ENCODE measurements at regions not wholly inside any gene's neighbourhood (a gene's known extent, or its start where the extent isn't known, plus 50 kb on each side); places are given as distances from the start of the nearest gene placed in this dataset.

GRCh38 chr7:22586786-22587140 is 86.8 kb upstream of the STEAP1B start:
- peak; percentile 21 to 55 (median 53); a peak in 5 of 6 replicates for TF ChIP-seq CTCF (IDR thresholded peaks at IDR 0.05 in 2 of 3, conservative IDR thresholded peaks at IDR 0.05 in 1 of 3; ENCODE audit: borderline replicate concordance in 1 of 3, insufficient read depth in 1 of 3, low read depth in 2 of 3, low read length in 2 of 3)
- TF ChIP-seq EZH2phosphoT487 (IDR thresholded peaks at IDR 0.05; ENCODE audit: borderline replicate concordance) = no peak
- TF ChIP-seq POLR2A (IDR thresholded peaks at IDR 0.05; ENCODE audit: borderline replicate concordance, extremely low read depth, insufficient read depth, insufficient read length) = no peak
- no peak for TF ChIP-seq SIN3A (IDR thresholded peaks at IDR 0.05; ENCODE audit: low read depth)
- TF ChIP-seq FOSL1 (IDR thresholded peaks at IDR 0.05; ENCODE audit: low read depth) = no peak
- TF ChIP-seq ZNF274 (IDR thresholded peaks at IDR 0.05; ENCODE audit: low read depth, low read length) = no peak
- TF ChIP-seq MAX (IDR thresholded peaks at IDR 0.05) = no peak
- TF ChIP-seq CEBPB (IDR thresholded peaks at IDR 0.05; ENCODE audit: low read depth) = no peak
- no peak for TF ChIP-seq ELF1 (IDR thresholded peaks at IDR 0.05; ENCODE audit: borderline replicate concordance, low read depth)

Measured in HCT116 (cell line).